H1 (cell line): ENCODE measurements at regions not wholly inside any gene's neighbourhood (a gene's known extent, or its start where the extent isn't known, plus 50 kb on each side); places are given as distances from the start of the nearest gene placed in this dataset.

Source experiments
- ATF2 ChIP-seq: IDR thresholded peaks from 2 replicates; pipeline ENCODE4 v1.6.1; 2012; ENCODE audit warnings: low read length, inconsistent platforms
- GTF2F1 ChIP-seq: IDR thresholded peaks from 2 replicates; pipeline ENCODE4 v1.6.1; 2012; ENCODE audit warnings: low read depth, low read length, improper control_type of control experiment, borderline replicate concordance
- KDM4A ChIP-seq: IDR thresholded peaks from one replicate; pipeline ENCODE4 v1.7.1; 2012; ENCODE audit warnings: low read depth, mild to moderate bottlenecking, moderate library complexity, low read length, inconsistent platforms; ENCODE audit not compliant: severe bottlenecking

GRCh38 chr13:94896238-94896637 is 183.9 kb upstream of the SOX21 start (continued):
- TF ChIP-seq KDM4A (no peak), ATF2 (no peak), GTF2F1 (no peak)
